ENCODE measurements at regions not wholly inside any gene's neighbourhood (a gene's known extent, or its start where the extent isn't known, plus 50 kb on each side); places are given as distances from the start of the nearest gene placed in this dataset.

- Histone ChIP-seq H3K79me2 (ENCODE audit: insufficient read depth) (no peaks in the 10 kb centered on the region), H4K20me1 (ENCODE audit: insufficient read depth) (no peaks in the 10 kb centered on the region), H3K4me3 (ENCODE audit: low read depth in 2 of 2, low read length in 1 of 2) (no peak overlapping the region), H3K36me3 (replicated peaks in 1 of 2; ENCODE audit: control insufficient read depth in 1 of 2, insufficient read depth in 2 of 2, low read length in 1 of 2) (no peaks in the 10 kb centered on the region), H3K4me2 (no peak overlapping the region), H3K4me1 (ENCODE audit: control insufficient read depth in 1 of 2, insufficient read depth in 2 of 2, low read depth in 1 of 2, low read length in 1 of 2) (peaks cover 5 to 12% of the 10 kb centered on the region in 2 experiments; a peak in 3 of 4 replicates), H2AFZ (ENCODE audit: low read depth) (no peak overlapping the region), H3K9me3 (no peaks in the 10 kb centered on the region), H3F3A (replicated peaks; ENCODE audit: insufficient read depth) (no peaks in the 10 kb centered on the region), H3K9ac (no peak overlapping the region), H3K27me3 (ENCODE audit: insufficient read depth) (no peaks in the 10 kb centered on the region), H3K27ac (ENCODE audit: low read depth in 2 of 2, low read length in 1 of 2) (no peak overlapping the region), H3K9me2 (no peaks in the 10 kb centered on the region)
- ChIA-PET CTCF (no interaction called here), POLR2A (no interaction called here)
- TF ChIP-seq REST (IDR thresholded peaks at IDR 0.05; ENCODE audit: low read depth, low read length) (no peak), TEAD4 (IDR thresholded peaks at IDR 0.05; ENCODE audit: borderline replicate concordance, insufficient read depth) (no peak), JUND (IDR thresholded peaks at IDR 0.05) (no peak)
- WGBS (ENCODE audit: low lambda C conversion rate) = 96% methylated on average over 1 of the region's 1 CpG
- DNase-seq = no peak
These were observed 63.4 kb upstream of the PELI1 start for GRCh38 chr2:64207573-64207972.

- no peaks in the 10 kb centered on the region for H3K36me3 ChIP-seq (replicated peaks in 1 of 2; ENCODE audit: control insufficient read depth in 1 of 2, insufficient read depth in 2 of 2, low read length in 1 of 2)
- H3F3A ChIP-seq (replicated peaks; ENCODE audit: insufficient read depth) = no peaks in the 10 kb centered on the region
- H2AFZ ChIP-seq (ENCODE audit: low read depth) = no peak overlapping the region
- H3K4me2 ChIP-seq = no peak overlapping the region
- H3K79me2 ChIP-seq (ENCODE audit: insufficient read depth) = no peaks in the 10 kb centered on the region
- WGBS (ENCODE audit: low lambda C conversion rate) = 76% methylated on average over 3 of the region's 3 CpGs
- POLR2A ChIA-PET = no interaction called here
- no peaks in the 10 kb centered on the region for H3K4me1 ChIP-seq (ENCODE audit: control insufficient read depth in 1 of 2, insufficient read depth in 2 of 2, low read depth in 1 of 2, low read length in 1 of 2)
- no peak overlapping the region for H3K9ac ChIP-seq
- H3K27me3 ChIP-seq (ENCODE audit: insufficient read depth) = no peaks in the 10 kb centered on the region
- DNase-seq = no peak
- no peak overlapping the region for H3K27ac ChIP-seq (ENCODE audit: low read depth in 2 of 2, low read length in 1 of 2)
- CTCF ChIA-PET = no interaction called here
- H4K20me1 ChIP-seq (ENCODE audit: insufficient read depth) = no peaks in the 10 kb centered on the region
- H3K4me3 ChIP-seq (ENCODE audit: low read depth in 2 of 2, low read length in 1 of 2) = no peak overlapping the region
- H3K9me3 ChIP-seq = no peaks in the 10 kb centered on the region
- H3K9me2 ChIP-seq = no peaks in the 10 kb centered on the region
- TF ChIP-seq TAF1 (IDR thresholded peaks at IDR 0.05; ENCODE audit: borderline replicate concordance, low read depth, low read length) (no peak), RAD21 (IDR thresholded peaks at IDR 0.05; ENCODE audit: low read length) (no peak), RFX5 (IDR thresholded peaks at IDR 0.05; ENCODE audit: low read length) (no peak), IRF3 (IDR thresholded peaks at IDR 0.05; ENCODE audit: low read depth, low read length) (no peak), ELF1 (IDR thresholded peaks at IDR 0.05) (no peak), POLR2AphosphoS5 (IDR thresholded peaks at IDR 0.05; ENCODE audit: low read depth, low read length) (no peak), SMC3 (IDR thresholded peaks at IDR 0.05; ENCODE audit: low read depth, low read length) (no peak), CHD2 (IDR thresholded peaks at IDR 0.05; ENCODE audit: low read length, partially characterized antibody) (no peak), MEF2A (IDR thresholded peaks at IDR 0.05; ENCODE audit: borderline replicate concordance, low read depth) (no peak), MXI1 (IDR thresholded peaks at IDR 0.05; ENCODE audit: low read depth, low read length) (no peak)
- TF ChIP-seq, protein P1, sequence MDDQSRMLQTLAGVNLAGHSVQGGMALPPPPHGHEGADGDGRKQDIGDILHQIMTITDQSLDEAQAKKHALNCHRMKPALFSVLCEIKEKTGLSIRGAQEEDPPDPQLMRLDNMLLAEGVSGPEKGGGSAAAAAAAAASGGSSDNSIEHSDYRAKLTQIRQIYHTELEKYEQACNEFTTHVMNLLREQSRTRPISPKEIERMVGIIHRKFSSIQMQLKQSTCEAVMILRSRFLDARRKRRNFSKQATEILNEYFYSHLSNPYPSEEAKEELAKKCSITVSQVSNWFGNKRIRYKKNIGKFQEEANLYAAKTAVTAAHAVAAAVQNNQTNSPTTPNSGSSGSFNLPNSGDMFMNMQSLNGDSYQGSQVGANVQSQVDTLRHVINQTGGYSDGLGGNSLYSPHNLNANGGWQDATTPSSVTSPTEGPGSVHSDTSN (IDR thresholded peaks at IDR 0.05) = no peak
These were observed 66.6 kb upstream of the PELI1 start for GRCh38 chr2:64210816-64211215.

Data from SK-N-SH (cell line).